ENCODE measurements at regions not wholly inside any gene's neighbourhood (a gene's known extent, or its start where the extent isn't known, plus 50 kb on each side); places are given as distances from the start of the nearest gene placed in this dataset.

DNA sequence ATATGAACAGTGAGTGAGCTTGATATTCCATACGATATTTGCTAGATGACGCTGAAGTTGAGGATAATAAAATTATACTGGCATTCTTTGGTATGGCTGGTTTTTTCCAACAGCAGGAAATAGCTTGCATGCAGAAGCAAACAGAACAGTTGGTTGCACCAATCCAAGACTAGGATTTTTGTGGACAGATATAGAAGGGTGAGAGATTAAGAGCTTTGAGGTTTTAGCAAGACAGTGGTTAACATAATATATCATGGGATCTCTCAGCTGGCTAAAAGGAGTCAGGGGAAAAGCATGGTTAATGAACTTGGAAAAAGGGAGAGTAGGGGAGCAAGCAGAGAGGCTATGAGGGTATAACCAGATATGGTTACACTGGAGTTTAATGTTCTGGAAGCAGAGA is 127.9 kb downstream of the DHX15 start:
- TF ChIP-seq CTCF (IDR thresholded peaks at IDR 0.05; ENCODE audit: insufficient read depth, low read length, poor library complexity, severe bottlenecking) (no peak), EZH2phosphoT487 (conservative IDR thresholded peaks at IDR 0.05; ENCODE audit: low read length) (no peak)

Measured in SU-DHL-6 (cell line).